ENCODE measurements at regions not wholly inside any gene's neighbourhood (a gene's known extent, or its start where the extent isn't known, plus 50 kb on each side); places are given as distances from the start of the nearest gene placed in this dataset.

- TF ChIP-seq, protein P1, sequence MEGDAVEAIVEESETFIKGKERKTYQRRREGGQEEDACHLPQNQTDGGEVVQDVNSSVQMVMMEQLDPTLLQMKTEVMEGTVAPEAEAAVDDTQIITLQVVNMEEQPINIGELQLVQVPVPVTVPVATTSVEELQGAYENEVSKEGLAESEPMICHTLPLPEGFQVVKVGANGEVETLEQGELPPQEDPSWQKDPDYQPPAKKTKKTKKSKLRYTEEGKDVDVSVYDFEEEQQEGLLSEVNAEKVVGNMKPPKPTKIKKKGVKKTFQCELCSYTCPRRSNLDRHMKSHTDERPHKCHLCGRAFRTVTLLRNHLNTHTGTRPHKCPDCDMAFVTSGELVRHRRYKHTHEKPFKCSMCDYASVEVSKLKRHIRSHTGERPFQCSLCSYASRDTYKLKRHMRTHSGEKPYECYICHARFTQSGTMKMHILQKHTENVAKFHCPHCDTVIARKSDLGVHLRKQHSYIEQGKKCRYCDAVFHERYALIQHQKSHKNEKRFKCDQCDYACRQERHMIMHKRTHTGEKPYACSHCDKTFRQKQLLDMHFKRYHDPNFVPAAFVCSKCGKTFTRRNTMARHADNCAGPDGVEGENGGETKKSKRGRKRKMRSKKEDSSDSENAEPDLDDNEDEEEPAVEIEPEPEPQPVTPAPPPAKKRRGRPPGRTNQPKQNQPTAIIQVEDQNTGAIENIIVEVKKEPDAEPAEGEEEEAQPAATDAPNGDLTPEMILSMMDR (IDR thresholded peaks at IDR 0.05) = no peak
- no peak for TF ChIP-seq POLR2A (IDR thresholded peaks at IDR 0.05)
- H3K27ac ChIP-seq = no peak overlapping the region
- no peaks in the 10 kb centered on the region for H3K9me3 ChIP-seq (replicated peaks in 1 of 3)
- no peak for DNase-seq
- 70 to 83% (median 77%) methylated on average over 2 of the region's 2 CpGs for whole genome bisulfite sequencing, 4 donors
- no peak overlapping the region for H3K4me3 ChIP-seq
- intact Hi-C loops (cut with DNase I) = no loop called here
- H3K4me1 ChIP-seq (replicated peaks in 1 of 2) = peaks cover 0 to 8% of the 10 kb centered on the region in 2 donors
- H3K36me3 ChIP-seq (replicated peaks in 1 of 2) = no peaks in the 10 kb centered on the region
- H3K27me3 ChIP-seq = no peaks in the 10 kb centered on the region
These were observed 150.6 kb downstream of the FHIP1A start for GRCh38 chr4:151559595-151559994.

GRCh38 chr4:151561551-151562256, 152.7 kb downstream of the FHIP1A start:
- Histone ChIP-seq H3K9me3 (replicated peaks in 1 of 3) (no peaks in the 10 kb centered on the region), H3K4me1 (replicated peaks in 1 of 2) (peaks cover 0 to 17% of the 10 kb centered on the region in 2 donors), H3K27ac (no peak overlapping the region), H3K27me3 (no peaks in the 10 kb centered on the region), H3K4me3 (no peak overlapping the region), H3K36me3 (replicated peaks in 1 of 2) (no peaks in the 10 kb centered on the region)
- TF ChIP-seq POLR2A (IDR thresholded peaks at IDR 0.05) = no peak
- TF ChIP-seq, protein P1 (IDR thresholded peaks at IDR 0.05) = no peak
- intact Hi-C loops (cut with DNase I) = no loop called here
- 63 to 77% (median 73%) methylated on average over 1 of the region's 1 CpG for WGBS, 4 donors
- no peak for DNase-seq

GRCh38 chr4:151563194-151563593, 154.2 kb downstream of the FHIP1A start:
- DNase-seq = peak in 2 of 7 donors; percentile 15 to 19
- WGBS, 4 donors = 26 to 45% (median 31%) methylated on average over 3 of the region's 3 CpGs
- Histone ChIP-seq H3K9me3 (replicated peaks in 1 of 3) (no peaks in the 10 kb centered on the region), H3K27ac (no peak overlapping the region), H3K36me3 (replicated peaks in 1 of 2) (no peaks in the 10 kb centered on the region), H3K4me3 (no peak overlapping the region), H3K27me3 (no peaks in the 10 kb centered on the region), H3K4me1 (replicated peaks in 1 of 2) (peaks cover 0 to 17% of the 10 kb centered on the region in 2 donors)
- intact Hi-C loops (cut with DNase I) = no loop called here
- TF ChIP-seq POLR2A (IDR thresholded peaks at IDR 0.05) = no peak
- TF ChIP-seq, protein P1 (IDR thresholded peaks at IDR 0.05) = no peak

- intact Hi-C loops (cut with DNase I) = no loop called here
- TF ChIP-seq, protein P1 (IDR thresholded peaks at IDR 0.05) = no peak
- TF ChIP-seq POLR2A (IDR thresholded peaks at IDR 0.05) = no peak
- DNase-seq = no peak
- Histone ChIP-seq H3K27me3 (no peaks in the 10 kb centered on the region), H3K27ac (no peak overlapping the region), H3K4me1 (replicated peaks in 1 of 2) (peaks cover 0 to 17% of the 10 kb centered on the region in 2 donors), H3K9me3 (replicated peaks in 1 of 3) (no peaks in the 10 kb centered on the region), H3K36me3 (replicated peaks in 1 of 2) (no peaks in the 10 kb centered on the region), H3K4me3 (no peak overlapping the region)
- 48 to 64% (median 54%) methylated on average over 2 of the region's 2 CpGs for WGBS, 4 donors
These were observed 155.3 kb downstream of the FHIP1A start for GRCh38 chr4:151564321-151564720.
